Non-pigmented ciliary epithelial cell (primary cell): ENCODE measurements at regions not wholly inside any gene's neighbourhood (a gene's known extent, or its start where the extent isn't known, plus 50 kb on each side); places are given as distances from the start of the nearest gene placed in this dataset.

Source experiments
- DNase-seq: peaks from one replicate; pipeline ENCODE4 v3.0.0-alpha.2; 2010; ENCODE audit warnings: low read depth

DNA sequence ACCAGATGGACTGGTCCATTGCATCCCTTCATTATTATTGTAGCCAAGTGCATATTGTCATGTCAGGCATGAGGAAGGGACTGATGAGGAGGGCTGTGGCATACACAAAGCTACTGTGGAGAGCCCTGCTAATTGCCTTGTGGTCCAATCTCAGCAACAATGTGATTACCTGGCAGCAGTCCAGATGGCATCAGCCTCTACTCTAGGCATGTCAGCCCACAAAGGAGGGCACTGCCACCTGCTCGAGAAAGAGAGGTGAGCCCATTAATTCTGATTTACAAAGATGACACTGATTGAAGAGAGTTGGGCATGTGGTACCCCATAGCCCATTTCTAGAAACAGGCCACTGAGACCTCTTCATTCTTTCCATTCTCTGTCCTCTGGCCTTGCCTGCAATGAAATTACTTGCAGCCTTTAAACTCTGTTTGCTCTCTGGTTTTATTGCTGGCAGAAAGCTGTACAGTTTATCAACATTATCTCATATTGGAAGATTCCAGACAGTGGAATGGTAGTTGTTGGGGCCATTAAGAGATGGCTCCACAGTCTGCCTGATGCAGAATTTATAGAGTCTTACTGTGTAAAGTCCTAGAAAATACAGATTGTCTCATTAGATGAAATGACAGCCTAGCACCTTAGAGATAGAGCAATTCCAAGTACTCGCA lies 307.7 kb downstream of the ARPP21 start:
- no peak for DNase-seq

DNA sequence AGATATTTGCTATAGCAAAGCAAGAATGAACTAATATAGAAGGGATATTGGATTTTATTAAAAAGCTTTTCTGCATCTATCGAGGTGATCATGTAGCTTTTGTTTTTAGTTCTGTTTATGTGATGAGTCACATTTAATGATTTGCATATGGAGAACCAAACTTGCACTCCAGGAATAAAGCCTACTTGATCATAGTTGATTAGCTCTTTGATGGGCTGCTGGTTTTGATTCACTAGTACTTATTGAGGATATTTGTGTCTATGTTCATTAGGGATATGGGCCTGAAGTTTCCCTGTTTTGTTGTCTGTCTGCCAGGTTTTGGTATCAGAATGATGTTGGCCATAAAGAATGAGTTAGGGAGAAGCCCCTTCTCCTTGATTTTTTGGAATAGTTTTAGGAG lies 310.7 kb downstream of the ARPP21 start:
- DNase-seq = no peak

DNA sequence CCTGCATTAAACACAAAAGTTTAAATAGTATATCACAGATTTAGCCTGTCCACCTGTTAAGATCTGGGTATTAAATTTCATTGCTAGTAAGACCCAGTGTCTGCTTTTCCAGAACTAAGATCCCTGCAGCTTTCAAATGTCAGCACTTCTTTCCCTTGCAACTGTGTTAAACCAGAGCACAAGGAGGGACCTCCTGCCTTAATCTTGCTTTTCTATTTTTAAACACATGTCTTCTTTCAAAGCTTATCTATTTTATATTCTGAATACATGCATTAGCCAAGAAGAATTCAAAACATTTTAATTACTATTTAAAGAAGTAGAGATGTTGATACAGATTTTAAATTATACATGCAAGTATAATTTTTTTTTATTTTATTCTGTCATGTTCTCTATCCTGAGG lies 315.1 kb downstream of the ARPP21 start:
- no peak for DNase-seq

DNA sequence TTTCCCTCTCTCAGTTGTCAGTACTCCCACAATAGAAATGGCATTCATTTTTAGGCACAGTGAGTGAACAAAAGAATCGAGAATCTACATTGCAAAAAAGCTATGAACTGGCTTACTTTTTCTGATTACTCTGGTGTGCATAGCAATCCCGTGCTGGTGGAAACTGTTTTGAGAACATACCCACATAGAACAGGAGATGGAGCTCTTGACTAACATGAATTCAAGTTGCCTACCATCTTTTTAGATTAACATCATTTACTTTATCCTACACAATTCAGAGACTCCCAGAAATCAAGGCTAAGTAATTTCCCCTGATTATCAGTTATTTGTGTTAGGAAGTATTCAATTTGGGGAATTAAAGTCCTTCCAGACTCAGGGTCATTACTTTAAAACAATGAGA lies 326.6 kb downstream of the ARPP21 start:
- no peak for DNase-seq

DNA sequence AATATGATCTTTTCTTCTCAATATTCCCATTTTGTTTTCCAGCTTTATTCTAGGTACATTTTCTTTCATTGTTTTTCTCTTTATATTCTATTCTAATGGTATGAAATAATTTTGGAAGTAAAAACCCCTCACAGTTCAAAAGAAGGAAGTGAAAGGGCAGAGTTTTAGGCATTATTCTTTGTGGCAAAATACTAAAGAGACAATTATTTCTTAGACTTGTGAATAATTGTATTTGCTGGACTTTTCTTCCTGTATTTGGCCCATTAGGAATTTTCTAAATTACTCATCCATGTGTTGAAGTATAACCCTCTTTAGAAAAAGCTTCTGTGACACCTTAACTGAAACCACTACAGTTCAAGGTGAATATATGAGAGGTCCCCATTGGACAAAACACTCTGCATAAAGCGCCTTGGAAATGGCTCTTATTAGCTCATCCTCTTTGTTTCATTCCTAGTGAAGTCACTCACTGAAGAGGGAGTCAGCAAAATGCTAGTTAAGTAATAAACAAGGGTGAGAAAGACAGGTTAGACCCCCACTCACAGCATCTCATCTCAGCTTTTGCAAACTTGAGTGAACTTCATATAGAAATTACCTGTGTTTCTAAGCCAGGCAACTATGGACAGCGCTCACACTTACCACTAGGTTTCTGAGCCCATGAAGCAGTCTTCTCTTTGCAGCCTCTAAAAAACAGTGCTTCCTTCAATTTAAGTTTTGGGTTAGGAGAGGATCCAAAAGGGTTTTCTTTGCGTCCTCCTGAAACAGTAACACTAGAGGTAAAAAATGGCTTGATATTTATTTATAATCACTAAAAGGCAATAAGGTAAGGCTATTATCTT lies 327.5 kb downstream of the ARPP21 start:
- no peak for DNase-seq

DNA sequence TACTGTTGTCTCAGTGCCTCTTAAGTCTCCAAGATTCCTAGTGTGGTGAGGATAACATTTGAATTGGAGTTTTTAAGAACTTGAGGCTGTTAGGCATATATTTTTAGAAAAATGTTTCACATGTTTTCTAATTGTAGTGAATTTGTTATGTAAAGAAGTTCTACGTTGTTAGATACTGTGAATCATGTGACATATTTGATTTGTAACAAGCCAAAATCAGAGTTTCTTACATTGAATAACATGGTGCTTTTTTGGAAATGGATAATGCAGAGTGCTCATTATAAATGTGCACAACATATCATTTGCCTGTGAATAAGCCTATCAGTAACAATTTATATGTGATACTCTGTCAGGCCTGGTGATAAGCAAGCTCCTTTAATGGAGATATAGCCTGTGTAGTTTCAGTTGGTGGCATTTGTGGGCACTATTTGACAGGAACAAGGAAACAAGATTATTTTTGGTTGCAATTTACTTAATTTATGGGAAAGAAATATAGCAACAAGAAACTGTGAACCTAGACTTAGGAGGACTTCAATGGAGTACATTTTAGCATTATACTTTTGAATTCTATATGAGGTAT lies 328.8 kb downstream of the ARPP21 start:
- DNase-seq = no peak

DNA sequence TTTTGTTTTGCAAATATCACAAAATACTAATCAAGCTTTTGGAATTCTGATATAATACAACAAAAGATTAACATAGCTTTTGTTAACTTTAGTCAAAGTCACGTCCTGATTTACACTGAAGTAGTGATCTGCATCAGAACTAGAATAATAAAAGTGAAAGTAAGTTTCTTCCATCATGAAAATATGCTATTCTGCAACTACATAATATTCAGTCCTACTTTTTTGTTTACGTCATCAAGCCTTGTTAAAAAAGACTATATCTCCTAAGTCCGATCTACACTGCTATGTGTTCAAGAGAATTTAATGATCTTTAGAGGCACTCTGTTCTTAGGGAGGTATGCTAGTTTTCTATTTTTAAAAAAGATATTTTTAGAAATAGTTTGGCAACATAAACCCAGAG lies 330.1 kb downstream of the ARPP21 start:
- no peak for DNase-seq

DNA sequence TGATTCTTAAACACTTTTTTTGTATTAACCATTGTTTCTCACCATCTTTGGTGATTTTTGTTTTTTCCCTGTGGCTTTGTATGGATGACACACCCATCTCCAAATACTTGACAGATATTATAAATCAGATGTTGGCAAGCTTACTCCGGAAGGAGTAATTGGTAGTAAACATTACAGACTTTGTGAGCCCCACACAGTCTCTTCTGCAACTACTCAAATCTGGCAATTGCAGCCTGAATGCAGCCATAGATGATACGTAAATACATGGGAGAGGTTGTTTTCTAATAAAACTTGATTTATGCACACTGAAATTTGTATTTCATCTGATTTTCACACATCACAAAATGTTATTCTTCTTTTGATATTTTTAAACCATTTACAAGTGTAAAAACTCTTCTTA lies 331.5 kb downstream of the ARPP21 start:
- DNase-seq = no peak

DNA sequence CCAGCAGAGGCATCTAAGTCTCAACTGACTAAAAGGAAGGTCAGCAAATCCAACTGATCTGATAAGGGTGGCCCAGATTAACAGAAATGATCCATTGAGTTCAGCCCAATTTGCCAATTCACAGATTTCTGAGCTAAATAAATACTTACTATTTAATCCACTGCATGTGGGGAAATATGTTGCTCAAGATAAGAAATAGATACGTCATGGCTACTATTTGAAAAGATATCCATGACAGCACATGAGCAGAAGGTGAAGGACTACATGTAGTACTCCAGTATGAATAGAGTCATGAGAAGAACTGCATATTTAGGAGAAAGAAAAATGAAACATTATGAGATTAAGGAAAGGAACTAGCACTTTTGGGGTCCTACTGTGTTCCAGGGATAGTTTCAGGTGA lies 332.4 kb downstream of the ARPP21 start:
- no peak for DNase-seq

DNA sequence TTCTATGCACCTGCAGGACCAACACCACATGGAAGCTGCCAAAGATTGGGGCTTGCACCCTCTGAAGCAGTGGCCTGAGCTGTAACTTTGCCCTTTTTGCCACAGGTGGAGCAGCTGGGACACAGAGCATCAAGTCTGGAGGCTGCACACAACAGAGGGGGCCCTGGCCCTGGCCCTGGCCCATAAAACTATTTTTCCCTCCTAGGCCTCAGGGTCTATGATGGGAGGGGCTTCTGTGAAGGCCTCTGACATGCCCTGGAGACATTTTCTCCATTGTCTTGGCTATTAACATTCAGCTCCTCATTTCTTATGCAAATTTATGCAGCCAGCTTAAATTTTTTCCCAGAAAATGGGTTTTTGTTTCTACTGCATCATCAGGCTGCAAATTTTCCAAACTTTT lies 335.5 kb downstream of the ARPP21 start:
- DNase-seq = no peak

DNA sequence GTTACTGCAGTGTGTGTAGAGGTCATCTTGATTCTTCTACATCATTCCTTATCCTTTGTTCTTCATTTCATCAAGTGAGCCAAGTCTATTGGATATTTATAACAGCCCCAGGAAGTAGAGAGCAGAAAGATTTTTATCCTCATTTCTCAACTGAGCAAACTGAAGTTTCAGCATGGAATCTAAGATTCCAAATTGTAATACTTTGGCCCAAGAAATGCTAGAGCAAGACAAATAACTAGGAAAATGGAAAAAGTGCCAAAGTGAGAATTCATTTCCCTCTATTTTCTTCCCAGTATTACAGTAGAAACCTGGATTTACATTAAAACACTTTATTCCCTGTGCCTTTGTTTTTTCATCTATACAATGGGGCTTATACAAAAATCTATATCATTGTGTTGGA lies 346.8 kb downstream of the ARPP21 start:
- no peak for DNase-seq

DNA sequence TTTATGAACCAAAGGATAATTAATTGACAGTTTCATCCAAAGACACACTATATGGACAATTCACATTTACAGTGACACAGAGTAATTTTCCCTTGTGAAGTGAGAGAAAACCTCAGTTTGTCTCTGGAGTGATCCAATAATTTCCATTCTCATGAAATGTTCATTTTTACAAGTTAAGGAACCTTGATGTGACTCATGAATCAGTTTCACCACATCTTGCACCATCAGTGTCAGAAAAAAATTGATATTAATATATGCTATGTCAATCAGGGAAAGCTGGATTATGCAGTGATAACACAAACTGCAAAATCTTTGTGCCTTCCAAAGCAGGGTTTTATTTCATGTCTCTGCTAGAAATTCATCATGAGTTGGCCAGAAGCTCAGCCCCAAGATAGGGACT lies 348.1 kb downstream of the ARPP21 start:
- DNase-seq = no peak

DNA sequence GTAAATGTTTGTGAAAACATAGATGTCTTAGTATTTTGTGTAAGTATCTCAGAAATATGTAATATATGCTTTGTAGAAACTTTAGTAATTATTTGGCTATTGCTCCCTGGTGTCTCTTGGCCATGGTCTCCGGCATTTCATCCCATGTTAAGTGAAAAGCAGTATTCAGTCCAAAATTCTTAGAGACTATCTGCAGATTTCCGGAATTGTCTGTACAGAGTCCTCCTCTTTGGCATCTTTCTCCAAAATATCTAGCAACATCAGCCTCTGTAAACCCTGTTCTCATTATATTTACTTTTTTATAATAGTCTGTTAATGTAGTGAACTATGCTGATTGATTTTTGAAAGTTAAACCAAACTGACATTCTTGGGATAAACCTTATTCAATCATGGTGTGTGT lies 352.7 kb downstream of the ARPP21 start:
- DNase-seq = no peak

DNA sequence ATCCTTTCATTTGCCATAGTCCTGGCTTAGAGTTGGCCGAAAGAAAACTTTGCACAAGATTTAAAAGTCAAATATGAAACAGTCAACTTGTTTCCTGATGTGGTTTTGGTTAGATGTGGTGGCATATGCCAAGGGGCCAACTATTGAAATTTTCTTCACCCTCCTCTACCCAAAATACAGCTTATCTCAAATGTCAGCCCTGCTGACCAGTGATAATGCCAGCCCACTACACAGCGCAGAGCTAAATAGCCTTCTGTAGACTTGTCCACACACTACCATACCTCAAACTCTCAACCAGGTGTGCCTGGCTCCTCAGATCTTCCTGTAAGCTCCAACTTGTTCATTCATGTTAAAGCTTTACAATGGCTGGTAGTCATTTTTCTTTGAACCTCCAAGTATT lies 368.5 kb upstream of the STAC start:
- no peak for DNase-seq

DNA sequence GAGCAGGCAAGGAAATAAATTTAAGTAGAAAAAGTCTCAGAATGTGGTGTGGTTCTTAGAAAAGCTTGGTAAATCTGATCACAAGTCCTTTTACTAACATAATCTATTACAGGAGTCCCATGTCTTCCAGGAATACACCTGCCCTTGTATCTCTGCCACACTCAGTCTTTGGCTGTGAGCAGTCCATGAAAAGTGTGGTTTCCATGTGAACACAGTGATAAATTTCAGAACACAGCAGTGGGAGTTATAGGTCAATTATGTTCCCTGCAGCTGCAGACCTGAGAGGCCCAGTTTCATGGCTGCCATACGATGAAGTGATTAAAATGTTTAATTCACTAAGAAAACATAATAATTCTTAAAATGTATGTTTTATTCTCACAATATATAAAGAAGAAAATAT lies 366.9 kb upstream of the STAC start:
- no peak for DNase-seq

DNA sequence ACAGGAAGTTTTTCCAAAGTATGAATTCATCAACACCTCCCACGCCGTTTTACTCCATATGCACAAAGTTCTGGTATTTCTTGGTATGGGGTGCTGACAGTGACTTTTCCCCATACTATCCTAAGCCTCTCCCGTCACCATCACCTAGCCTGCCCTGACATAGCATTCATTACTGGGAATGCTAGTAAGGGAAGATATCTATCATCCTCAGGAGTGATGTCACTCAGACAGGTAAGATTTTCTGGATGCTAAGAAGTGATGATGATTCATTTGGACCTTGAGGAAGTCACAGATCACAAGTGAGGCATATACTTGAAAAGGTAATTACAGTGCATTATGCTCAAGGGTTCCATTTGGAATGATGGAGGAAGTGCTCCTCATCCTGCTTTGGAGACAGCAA lies 355.1 kb upstream of the STAC start:
- no peak for DNase-seq

DNA sequence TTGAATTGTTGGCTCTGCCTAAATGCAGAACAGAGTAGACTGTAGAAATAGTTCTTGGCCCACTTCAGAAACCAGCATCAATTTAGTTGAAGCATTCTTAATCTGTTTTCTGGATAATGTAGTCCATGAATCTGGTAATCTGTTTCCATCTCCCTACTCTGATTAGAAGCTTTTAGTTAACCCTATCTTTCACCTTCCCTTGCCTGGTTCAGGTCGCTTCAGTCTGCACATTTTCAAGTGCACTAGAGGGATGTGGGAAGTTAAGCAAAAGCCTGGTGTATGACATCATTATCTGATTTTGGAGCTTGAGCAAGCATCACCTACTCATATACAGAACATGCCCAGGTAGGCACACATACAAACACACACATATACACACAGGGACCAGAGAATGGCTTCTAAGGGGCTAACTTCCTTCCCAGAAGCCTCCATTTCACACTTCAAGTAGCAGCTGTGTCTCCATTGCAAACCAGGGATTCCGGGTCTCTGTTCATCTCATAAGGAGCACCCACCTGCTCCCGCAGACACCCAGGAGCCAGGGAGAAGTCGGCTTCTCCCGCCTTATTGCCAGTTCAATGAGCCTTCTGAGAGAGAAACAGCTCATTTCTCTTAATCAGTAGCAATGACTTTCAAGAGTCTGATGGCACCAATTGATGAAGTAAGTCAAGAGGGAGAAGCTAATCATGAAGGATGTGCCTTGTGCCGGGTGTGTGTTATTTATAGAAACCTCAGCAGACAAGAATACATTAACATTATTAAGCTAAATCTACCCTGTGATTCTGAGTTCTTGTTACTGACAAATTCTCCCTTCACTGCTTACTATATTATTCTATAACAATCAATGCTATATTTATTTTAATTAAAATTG lies 347.9 kb upstream of the STAC start:
- DNase-seq = no peak

DNA sequence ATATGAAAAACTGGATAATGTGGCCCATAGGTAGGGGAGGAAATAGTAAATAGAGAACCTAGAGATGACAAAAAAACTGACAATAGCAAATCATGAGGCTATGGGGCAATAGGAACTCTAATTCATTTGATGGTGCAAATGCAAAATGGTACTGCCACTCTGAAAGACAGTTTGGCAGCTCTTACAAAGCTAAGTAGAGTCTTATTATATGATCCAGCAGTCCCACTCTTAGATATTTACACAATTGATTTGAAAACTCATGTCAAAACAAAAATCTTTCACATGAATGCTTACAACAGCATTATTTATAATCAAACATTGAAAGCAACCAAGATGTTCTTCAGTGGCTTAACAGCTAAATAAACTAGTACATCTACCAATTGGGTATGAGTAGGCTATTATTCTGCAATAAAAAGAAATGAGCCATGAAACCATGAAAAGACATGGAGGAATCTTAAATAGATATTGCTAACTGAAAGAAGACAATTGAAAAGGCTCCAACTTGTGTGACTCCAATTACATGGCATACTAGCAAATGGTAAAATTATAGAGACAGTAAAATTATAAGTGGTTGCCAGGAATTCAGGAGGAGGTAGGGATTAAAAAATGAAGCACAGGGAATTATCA lies 321.8 kb upstream of the STAC start:
- no peak for DNase-seq

DNA sequence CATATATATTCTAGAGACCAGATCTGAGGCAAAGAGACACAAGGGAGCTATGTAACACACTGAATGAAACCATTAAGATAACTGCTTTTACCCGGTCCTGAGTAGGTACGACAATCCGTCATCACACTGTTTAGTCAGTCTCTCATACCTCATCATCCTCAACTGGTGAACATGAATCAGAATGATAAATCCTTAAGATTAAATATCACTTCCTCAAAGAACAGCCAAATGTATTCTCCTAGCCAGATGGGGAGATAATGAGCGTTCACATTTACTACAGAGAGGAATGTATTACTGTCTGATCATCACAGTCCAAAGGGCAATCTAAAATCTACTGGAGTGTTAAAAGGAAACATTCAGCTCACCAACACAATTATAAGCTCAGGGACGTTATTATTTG lies 319.4 kb upstream of the STAC start:
- DNase-seq = no peak

DNA sequence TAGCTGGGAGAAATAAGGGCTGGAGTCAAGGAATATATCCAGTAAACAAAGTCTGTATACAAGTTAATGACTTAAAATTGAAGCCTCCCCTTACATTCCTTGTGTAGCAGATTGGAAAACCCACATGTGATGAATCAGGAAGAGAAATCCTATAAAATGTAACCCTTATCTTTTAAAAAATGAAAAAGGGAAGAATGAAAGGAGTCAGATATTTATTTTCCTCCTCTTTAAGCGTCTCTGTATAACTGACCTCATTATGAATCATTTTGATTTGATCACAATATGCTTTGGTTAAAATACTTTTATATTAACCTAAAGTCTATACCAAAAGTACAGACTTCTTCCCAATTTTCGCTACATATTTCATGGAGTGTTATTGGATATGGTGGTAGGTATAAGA lies 316.3 kb upstream of the STAC start:
- no peak for DNase-seq

DNA sequence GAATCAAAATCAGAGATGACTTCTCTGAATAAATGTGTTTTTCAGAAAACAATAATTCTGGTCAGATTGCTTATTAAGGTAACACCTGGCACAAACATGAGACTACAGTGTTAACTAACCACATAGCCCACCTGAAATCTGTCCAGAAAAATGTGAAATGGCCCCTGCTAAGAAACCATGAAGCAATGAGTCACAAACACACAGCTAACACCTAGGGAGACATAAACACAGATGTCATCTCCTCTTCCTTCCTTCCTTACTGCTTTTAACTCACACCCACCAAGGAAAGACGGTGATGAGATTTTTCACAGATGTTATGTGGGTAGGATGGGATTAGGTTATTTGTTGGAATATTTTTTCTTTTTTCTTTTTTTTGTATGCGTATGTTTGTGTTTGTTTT lies 315.0 kb upstream of the STAC start:
- DNase-seq = no peak

DNA sequence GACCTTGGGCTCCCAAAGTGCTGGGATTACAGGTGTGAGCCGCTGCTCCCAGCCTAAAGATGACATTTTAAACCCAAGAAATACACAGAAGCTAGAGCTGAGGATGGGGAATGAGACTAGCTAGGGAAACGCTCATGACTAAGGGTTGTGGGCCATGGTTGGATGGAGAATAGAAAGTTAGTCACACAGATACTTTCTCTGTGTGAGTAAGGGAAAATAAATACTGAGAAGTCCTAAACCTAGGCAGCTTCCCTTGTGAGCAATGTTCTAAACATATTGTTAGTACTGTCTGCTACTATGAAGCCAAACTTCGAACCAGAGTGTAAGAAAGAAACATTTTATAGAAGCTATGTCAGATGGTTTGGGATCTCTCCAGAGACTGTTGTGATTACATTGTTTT lies 304.8 kb upstream of the STAC start:
- DNase-seq = no peak
